T follicular helper cell (primary cell): ENCODE measurements at regions not wholly inside any gene's neighbourhood (a gene's known extent, or its start where the extent isn't known, plus 50 kb on each side); places are given as distances from the start of the nearest gene placed in this dataset.

Source experiments
- DNase-seq: peaks from one replicate; pipeline ENCODE4 v3.0.0-alpha.2; 2020; ENCODE audit warnings: low read depth

- no peak for DNase-seq
Observed at GRCh38 chr12:61797266-61797665, 462.9 kb upstream of the USP15 start.

DNA sequence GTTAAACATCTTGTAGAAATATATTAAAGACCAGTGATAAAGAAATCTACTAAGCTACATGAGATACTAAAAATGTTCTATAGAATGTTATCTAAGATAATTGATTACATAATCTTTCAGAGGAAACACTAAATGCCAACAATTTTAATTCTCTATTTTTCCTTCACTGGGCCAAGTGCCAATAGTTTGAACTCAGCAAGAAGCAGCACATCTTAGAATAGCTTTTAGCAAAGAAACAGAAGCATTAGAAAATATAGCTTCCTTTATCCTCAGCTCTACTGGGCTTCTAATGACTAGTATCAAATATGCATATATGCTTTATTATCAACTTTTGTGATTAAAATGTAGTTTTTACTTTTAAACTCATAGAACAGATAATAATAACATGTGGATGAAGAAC lies 461.4 kb upstream of the USP15 start:
- no peak for DNase-seq

- DNase-seq = no peak
Observed at GRCh38 chr12:61804301-61804700, 455.9 kb upstream of the USP15 start.

DNA sequence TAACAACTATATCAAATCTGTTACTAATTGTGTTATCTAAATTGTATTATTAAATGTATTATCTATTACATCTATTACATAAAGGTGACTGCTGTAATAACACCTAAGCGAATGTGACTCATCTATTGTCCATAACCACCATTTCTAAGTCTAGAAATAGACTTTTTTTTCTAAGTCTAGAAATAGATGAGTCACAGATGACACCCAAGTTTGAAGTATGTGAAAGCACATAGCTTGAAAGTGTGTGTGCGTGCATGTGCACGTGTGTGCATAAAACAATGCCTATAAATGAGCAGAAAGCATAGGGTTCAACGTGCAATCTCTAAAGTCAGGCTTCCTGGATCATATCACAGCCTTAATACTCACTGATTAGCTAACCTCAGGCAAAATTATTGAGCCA lies 451.3 kb upstream of the USP15 start:
- DNase-seq = no peak

- no peak for DNase-seq
Observed at GRCh38 chr12:61810486-61810885, 449.7 kb upstream of the USP15 start.

DNA sequence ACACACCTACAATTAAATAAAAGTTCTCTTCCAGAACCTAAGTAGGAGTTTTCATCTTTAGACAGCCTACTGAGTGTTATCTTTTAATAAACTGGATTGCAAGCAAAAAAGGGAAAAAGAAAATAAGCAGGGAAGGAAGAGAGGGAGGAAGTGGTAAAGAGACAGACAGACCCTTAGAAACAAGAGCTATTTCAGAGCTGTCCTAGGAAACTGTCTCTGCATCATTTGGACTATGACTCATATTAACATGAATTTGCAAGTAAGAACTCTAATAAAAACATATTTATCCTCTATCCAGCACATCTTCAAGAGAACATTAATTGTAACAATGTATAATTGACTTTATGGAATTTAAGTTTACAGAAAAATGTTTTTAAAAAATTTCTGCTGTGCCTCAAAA lies 438.8 kb upstream of the USP15 start:
- DNase-seq = no peak

DNA sequence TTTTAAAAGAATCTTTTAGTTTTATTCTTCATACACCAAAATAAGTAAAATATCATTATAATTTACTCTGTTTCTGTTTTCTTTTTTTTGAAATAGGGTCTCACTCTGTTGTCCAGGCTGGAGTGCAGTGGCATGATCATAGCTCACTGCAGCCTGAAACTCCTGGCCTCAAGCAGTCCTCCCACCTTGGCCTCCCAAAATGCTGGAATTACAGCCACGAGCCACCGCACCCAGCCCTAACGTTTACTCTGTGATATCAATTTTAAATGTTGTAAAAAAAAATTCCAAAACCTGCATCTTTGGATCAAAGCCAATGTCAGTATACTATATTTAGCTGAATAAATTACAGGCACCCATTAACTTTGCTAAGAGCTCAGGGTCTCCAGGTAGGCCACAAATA lies 437.1 kb upstream of the USP15 start:
- no peak for DNase-seq

DNA sequence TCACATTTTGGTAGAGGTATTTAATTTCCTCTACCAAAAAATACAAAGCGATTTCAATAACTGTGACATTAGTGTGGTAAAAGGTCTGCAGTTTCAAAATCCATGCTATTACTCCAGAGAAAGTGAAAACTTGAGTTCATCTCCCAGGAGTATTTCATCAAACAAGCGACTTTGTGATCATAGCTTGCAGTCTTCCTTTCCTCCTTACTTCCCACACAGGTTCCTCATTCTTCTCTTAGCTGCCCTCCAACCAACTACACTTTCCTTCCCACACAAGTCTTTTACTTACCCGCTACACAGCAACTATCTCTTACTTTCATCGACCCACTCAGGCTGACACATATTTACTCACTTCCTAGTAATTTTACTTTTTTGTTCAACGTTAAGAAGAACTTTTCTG lies 413.4 kb upstream of the USP15 start:
- DNase-seq = no peak

- no peak for DNase-seq
Observed at GRCh38 chr12:61848893-61849292, 411.3 kb upstream of the USP15 start.

DNA sequence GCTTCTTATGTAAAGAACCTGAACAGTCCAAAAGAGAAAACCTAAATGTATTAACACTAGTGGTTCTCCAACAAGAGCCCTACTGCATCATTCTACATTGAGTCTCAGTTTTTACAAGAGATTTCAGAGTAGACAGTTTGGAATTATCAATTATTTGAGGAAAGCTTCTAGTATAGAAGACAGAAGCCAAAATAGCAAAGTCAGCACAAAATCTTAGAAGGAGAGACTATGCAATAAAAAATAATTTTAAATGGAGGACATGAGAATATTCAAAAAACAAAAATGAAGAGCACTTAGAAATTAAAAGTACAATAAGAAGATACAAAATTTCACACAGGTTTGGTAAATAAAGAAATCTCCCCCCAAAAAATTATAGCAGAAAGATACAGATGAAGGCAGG lies 406.3 kb upstream of the USP15 start:
- DNase-seq = no peak

DNA sequence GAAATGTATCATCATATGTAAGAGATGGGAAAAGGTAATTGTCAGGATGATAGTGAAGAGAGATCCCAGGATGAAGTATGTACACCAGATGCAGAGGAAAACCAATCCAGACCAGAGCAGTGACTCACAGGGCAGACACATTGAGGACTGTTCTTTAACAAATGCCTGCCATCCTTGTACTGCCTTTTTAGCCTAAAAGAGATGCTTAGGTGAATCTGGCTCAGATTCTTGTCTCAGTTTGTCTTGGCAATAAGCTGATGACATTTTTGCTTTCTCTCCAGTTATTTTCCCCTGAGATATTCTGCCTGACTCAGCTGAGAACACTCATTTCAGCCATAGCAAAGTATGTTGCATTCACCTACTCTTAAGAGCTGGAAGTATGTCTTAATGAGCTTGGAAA lies 405.3 kb upstream of the USP15 start:
- DNase-seq = no peak

GRCh38 chr12:61857968-61858367 lies 402.2 kb upstream of the USP15 start:
- DNase-seq = no peak

DNA sequence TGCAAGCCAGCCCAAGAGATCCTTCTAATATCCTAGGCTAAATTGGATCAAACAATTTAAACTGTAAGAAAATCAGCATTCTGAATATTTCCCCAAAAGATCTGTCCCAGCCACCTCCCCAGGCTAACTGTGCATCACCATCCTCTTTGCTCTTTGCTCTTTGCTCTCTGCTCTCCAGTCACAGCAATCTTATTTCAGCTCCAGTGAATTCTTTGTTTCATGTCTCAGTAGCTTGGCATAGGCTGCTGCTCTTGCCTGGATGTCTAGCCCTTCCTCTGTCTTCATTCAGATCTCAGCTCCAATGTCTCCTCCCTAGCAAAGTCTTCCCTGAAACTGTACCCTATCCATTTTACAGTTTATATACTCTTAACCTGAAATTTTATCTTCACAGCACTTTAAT lies 399.8 kb upstream of the USP15 start:
- DNase-seq = no peak

DNA sequence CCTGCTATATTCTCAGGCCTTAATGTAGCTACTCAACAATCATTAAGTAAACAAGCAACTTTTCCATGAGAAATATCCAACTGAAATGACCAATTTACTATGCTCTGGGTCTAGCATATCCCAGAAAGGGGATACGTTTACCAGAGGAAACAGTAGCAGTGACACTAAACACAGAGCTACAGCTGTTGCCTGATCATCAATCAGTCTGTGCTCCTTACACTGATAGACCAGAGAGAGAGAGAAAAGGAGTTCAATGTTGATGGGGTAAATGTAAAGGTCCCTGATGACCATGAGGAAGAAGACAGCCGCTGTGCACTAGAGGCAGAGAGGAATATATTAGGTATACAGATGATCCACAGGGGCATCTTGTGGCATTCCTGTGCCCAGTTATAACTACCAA lies 397.2 kb upstream of the USP15 start:
- DNase-seq = no peak

GRCh38 chr12:61863811-61864210 lies 396.4 kb upstream of the USP15 start:
- DNase-seq = no peak

- DNase-seq = no peak
Observed at GRCh38 chr12:61869796-61870195, 390.4 kb upstream of the USP15 start.

DNA sequence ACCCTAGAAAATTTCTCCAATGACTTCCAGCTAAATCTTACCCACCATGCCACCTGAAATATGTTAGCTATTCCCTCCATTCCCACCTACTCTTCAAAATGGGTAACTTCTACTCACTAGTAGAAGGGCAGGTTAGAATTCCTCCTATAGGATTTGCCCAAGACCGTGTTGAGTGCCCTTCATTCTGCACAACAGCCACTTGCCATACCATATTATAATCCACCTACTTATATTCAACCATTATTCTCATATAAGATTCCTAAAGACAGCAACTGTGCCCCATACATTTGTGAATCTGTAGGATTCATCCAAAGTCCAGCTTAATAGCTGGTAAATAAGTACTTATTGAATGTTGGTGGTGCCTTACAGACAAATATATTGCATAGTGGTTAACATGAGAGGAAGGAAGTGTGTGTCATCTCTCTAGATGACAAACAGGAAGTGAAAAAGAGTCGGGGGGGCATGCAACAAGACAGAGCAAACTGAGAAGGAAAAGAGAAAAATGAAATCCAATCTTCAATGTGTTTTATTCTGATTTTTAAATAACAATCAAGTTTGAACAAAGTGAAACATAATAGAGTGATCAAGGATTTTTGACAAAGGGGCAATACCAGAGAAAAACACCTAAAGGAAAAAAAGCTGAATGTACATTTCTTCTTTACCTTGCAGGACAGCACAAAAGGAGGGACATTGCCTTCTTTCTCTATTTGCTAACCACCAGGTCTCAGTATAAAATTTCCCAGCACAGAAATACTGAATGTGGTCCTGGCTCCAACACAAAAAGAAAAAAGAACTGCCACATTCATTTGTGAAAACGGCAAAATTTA lies 389.3 kb upstream of the USP15 start:
- no peak for DNase-seq

GRCh38 chr12:61871485-61871810 lies 388.8 kb upstream of the USP15 start:
- no peak for DNase-seq

DNA sequence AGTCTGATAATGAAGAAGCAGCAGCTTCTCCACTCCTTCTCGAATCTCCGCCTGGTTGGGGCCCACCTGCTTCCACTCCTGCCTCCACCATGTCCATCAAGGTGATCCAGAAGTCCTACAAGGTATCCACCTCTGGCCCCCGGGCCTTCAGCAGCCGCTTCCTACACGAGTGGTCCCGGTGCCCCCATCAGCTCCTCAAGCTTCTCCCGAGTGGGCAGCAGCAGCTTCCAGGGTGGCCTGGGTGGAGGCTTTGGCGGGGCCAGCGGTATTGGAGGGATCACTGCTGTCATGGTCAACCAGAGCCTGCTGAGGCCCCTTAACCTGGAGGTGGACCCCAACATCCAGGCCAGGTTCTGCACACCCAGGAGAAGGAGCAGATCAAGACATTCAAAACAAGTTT lies 381.0 kb upstream of the USP15 start:
- no peak for DNase-seq

- no peak for DNase-seq
Observed at GRCh38 chr12:61880186-61880585, 380.0 kb upstream of the USP15 start.

DNA sequence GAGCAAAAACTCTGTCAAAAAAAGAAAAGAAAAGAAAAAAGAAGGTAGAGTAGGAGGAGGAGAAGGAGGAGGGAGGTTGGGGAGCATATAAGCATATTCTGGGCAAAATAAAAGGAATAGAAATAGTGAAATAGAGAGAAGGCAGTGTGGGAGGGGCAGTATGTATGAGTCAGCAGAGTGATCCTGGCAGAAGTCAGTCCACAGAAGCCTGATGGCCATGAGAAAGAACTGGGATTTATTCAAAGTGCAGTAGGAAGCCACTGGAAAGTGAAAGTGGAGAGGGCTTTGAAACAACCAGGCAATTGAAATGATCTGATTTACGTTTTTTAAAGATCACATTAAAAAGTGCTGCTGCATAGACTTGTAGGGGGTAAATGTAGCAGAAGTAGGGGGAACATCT lies 368.6 kb upstream of the USP15 start:
- DNase-seq = no peak

DNA sequence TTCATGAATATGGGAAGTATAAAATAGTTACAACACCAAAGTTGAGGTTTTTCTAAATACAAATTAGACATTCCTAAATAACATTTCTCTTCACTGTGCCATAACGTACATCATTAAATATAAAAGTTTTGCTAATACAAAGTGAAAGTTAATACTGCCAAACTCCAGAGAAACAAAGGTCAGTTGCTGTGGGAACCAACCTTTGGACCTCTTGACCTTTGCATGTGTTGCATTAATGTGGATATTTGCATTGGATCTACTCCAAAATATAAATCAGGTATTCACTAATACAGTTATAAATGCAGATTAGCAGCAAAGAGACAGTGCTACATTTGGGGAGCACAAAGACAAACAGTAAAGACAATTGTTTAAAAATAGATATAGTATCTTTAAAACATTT lies 366.0 kb upstream of the USP15 start:
- DNase-seq = no peak

- DNase-seq = no peak
Observed at GRCh38 chr12:61896436-61896835, 363.8 kb upstream of the USP15 start.

- no peak for DNase-seq
Observed at GRCh38 chr12:61902403-61902802, 357.8 kb upstream of the USP15 start.

- no peak for DNase-seq
Observed at GRCh38 chr12:61911113-61911512, 349.1 kb upstream of the USP15 start.
